ENCODE measurements at regions not wholly inside any gene's neighbourhood (a gene's known extent, or its start where the extent isn't known, plus 50 kb on each side); places are given as distances from the start of the nearest gene placed in this dataset.

- TF ChIP-seq, protein P1, sequence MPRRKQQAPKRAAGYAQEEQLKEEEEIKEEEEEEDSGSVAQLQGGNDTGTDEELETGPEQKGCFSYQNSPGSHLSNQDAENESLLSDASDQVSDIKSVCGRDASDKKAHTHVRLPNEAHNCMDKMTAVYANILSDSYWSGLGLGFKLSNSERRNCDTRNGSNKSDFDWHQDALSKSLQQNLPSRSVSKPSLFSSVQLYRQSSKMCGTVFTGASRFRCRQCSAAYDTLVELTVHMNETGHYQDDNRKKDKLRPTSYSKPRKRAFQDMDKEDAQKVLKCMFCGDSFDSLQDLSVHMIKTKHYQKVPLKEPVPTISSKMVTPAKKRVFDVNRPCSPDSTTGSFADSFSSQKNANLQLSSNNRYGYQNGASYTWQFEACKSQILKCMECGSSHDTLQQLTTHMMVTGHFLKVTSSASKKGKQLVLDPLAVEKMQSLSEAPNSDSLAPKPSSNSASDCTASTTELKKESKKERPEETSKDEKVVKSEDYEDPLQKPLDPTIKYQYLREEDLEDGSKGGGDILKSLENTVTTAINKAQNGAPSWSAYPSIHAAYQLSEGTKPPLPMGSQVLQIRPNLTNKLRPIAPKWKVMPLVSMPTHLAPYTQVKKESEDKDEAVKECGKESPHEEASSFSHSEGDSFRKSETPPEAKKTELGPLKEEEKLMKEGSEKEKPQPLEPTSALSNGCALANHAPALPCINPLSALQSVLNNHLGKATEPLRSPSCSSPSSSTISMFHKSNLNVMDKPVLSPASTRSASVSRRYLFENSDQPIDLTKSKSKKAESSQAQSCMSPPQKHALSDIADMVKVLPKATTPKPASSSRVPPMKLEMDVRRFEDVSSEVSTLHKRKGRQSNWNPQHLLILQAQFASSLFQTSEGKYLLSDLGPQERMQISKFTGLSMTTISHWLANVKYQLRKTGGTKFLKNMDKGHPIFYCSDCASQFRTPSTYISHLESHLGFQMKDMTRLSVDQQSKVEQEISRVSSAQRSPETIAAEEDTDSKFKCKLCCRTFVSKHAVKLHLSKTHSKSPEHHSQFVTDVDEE (CRISPR knock-in tag; IDR thresholded peaks at IDR 0.05), result no peak
- TF ChIP-seq ZC3H10 (CRISPR knock-in tag; IDR thresholded peaks at IDR 0.05) (no peak), OSR1 (CRISPR knock-in tag; IDR thresholded peaks at IDR 0.05) (no peak), RARB (CRISPR knock-in tag; IDR thresholded peaks at IDR 0.05) (no peak), CSDC2 (CRISPR knock-in tag; IDR thresholded peaks at IDR 0.05) (no peak), CREB5 (CRISPR knock-in tag; IDR thresholded peaks at IDR 0.05; ENCODE audit: low read depth) (no peak), ARNTL (CRISPR knock-in tag; IDR thresholded peaks at IDR 0.05; ENCODE audit: borderline replicate concordance, low read depth) (no peak), PATZ1 (CRISPR knock-in tag; IDR thresholded peaks at IDR 0.05; ENCODE audit: borderline replicate concordance) (no peak)
Measured at GRCh38 chr5:147152086-147152485, 82.7 kb upstream of the STK32A start (continued).

DNA sequence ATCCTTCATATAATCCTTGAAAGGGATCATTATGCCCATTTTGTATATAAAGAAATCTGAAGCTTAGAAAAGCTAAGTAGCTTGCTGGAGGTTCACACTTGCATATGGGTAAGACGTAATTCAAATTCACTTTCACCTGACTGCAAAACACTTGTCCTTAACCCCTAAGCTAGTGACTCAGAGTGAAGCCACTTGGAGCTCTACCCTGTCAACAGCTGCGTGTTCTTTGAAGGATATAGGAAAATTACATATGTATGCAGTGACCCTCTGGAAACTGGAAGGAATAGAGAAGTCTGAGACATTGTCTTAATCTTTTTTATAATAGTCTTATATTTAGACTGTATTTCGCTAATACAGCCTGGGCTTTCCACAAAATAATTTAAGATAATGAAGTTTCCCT, 80.0 kb upstream of the STK32A start:
- TF ChIP-seq RARB (CRISPR knock-in tag; IDR thresholded peaks at IDR 0.05) (no peak), CSDC2 (CRISPR knock-in tag; IDR thresholded peaks at IDR 0.05) (no peak), ESRRG (CRISPR knock-in tag; IDR thresholded peaks at IDR 0.05) (no peak), TCF4 (CRISPR knock-in tag; IDR thresholded peaks at IDR 0.05; ENCODE audit: borderline replicate concordance) (no peak), TOX (CRISPR knock-in tag; IDR thresholded peaks at IDR 0.05; ENCODE audit: borderline replicate concordance) (no peak), PATZ1 (CRISPR knock-in tag; IDR thresholded peaks at IDR 0.05; ENCODE audit: borderline replicate concordance) (no peak), ZNF8 (CRISPR knock-in tag; IDR thresholded peaks at IDR 0.05) (no peak), ZNF70 (CRISPR knock-in tag; IDR thresholded peaks at IDR 0.05) (no peak), CREB5 (CRISPR knock-in tag; IDR thresholded peaks at IDR 0.05; ENCODE audit: low read depth) (no peak), GLIS3 (CRISPR knock-in tag; IDR thresholded peaks at IDR 0.05) (no peak), ARNTL (CRISPR knock-in tag; IDR thresholded peaks at IDR 0.05; ENCODE audit: borderline replicate concordance, low read depth) (no peak), ZNF565 (CRISPR knock-in tag; conservative IDR thresholded peaks at IDR 0.05; ENCODE audit: low read depth) (no peak), OSR1 (CRISPR knock-in tag; IDR thresholded peaks at IDR 0.05) (no peak), ZFP30 (CRISPR knock-in tag; IDR thresholded peaks at IDR 0.05) (no peak), ISL1 (CRISPR knock-in tag; IDR thresholded peaks at IDR 0.05) (no peak), BACH2 (CRISPR knock-in tag; IDR thresholded peaks at IDR 0.05; ENCODE audit: borderline replicate concordance) (no peak)
- TF ChIP-seq, protein P2, sequence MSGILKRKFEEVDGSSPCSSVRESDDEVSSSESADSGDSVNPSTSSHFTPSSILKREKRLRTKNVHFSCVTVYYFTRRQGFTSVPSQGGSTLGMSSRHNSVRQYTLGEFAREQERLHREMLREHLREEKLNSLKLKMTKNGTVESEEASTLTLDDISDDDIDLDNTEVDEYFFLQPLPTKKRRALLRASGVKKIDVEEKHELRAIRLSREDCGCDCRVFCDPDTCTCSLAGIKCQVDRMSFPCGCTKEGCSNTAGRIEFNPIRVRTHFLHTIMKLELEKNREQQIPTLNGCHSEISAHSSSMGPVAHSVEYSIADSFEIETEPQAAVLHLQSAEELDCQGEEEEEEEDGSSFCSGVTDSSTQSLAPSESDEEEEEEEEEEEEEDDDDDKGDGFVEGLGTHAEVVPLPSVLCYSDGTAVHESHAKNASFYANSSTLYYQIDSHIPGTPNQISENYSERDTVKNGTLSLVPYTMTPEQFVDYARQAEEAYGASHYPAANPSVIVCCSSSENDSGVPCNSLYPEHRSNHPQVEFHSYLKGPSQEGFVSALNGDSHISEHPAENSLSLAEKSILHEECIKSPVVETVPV (CRISPR knock-in tag; IDR thresholded peaks at IDR 0.05), result no peak
- no peak for ATAC-seq

DNA sequence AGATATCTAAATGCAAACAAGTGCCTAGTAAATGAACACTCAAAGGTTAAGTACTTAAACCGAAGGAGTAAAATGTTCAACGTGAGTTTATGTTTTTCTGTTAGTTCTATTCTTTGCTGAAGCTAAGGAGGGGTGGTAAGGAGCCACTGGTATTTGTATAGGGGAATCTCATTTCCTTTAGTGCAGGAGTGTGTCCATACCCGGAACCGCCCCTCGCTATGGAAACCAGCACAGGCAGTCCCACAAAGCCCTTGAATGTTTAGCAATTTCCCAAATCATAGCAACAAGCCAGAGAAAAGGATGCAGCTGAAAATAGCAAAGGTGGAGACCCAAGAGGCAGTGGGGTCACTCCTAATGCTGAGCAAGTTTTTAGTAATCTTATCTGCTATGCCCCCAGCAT, 78.8 kb upstream of the STK32A start:
- ATAC-seq, result no peak
- TF ChIP-seq GLIS3 (CRISPR knock-in tag; IDR thresholded peaks at IDR 0.05) (no peak), TOX (CRISPR knock-in tag; IDR thresholded peaks at IDR 0.05; ENCODE audit: borderline replicate concordance) (no peak), ESRRG (CRISPR knock-in tag; IDR thresholded peaks at IDR 0.05) (no peak), TCF4 (CRISPR knock-in tag; IDR thresholded peaks at IDR 0.05; ENCODE audit: borderline replicate concordance) (no peak), ZFP30 (CRISPR knock-in tag; IDR thresholded peaks at IDR 0.05) (no peak), CREB5 (CRISPR knock-in tag; IDR thresholded peaks at IDR 0.05; ENCODE audit: low read depth) (no peak), ZFP3 (CRISPR knock-in tag; IDR thresholded peaks at IDR 0.05) (no peak), PPARA (CRISPR knock-in tag; IDR thresholded peaks at IDR 0.05; ENCODE audit: borderline replicate concordance) (no peak), SNAI2 (CRISPR knock-in tag; IDR thresholded peaks at IDR 0.05) (no peak), ZNF70 (CRISPR knock-in tag; IDR thresholded peaks at IDR 0.05) (no peak), ARNTL (CRISPR knock-in tag; IDR thresholded peaks at IDR 0.05; ENCODE audit: borderline replicate concordance, low read depth) (no peak)
- TF ChIP-seq, protein P1 (CRISPR knock-in tag; IDR thresholded peaks at IDR 0.05), result no peak

Measured in SK-N-SH treated with all-trans-retinoic acid at 6 μM for 48 hours (cell line).